ENCODE measurements at regions not wholly inside any gene's neighbourhood (a gene's known extent, or its start where the extent isn't known, plus 50 kb on each side); places are given as distances from the start of the nearest gene placed in this dataset.

DNA sequence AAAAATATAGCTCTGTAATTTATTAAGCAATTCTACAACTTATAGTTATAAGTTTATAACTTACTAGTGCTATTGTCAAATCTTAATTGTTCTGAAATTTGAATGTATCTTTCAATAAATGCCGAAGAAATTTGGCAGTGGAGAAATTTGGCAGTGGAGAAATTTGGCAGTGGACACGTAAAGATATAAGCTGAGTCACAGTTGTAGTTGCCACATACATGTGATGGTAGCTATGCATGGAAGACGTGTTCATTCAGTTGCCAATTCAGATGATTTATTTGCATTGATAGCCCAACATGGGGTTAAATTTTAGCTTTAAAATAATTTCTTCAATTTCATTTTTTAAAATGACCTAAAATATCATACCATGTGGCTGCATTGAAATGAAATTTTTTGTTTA is 127.8 kb upstream of the NR4A3 start:
- no peak for DNase-seq (ENCODE audit: low read depth, low spot score)

DNA sequence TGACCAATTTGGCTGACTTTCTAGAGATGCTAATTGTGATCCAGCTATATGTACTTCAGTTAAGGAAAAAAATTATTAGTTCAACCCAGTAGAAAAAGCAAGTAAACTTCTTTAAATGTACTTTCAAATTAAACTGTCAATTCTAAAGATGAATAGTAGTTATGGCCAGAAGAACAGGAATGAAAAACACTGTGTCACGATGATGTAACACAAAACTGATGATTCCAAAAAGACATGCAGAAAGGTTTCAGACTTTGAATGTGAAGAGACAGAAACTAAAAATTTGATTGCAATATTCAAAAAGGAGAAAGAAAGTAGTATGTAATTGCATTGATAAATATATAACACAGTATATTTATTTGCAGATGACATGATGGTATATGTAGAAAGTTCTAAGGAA is 127.3 kb upstream of the NR4A3 start:
- DNase-seq (ENCODE audit: low read depth, low spot score): no peak

DNA sequence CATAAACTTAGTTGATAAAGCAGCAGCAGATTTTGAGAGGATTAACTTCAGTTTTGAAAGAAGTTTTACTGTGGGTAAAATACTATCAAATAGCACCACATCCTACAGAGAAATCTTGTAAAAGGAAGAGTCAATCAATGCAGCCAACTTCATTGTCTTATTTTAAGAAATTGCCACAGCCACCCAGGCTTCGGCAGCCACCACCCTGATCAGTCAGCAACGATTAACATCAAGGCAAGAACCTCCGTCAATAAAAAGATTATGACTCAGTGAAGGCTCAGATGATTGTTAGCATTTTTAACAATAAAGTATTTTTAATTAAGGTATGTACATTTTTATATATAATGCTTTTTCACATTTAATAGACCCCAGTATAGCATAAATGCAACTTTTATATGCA is 122.3 kb upstream of the NR4A3 start:
- no peak for DNase-seq (ENCODE audit: low read depth, low spot score)

DNA sequence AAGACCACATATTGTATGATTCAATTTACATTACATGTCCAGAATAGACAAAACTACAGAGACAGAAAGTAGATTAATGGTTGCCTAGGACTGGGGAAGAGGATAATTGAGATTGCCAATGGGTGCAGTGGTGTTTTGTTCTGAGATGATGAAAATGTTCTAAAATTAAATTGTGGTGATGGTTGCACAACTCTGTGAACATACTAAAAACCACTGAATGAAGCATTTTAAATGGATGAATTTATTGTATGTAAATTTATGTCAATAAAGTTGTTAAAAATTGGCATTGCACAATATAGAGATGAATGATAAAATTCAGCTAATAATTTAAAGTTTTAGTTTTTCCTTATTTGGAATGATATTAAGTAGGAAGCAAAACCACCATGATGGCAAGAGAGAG is 109.5 kb upstream of the NR4A3 start:
- no peak for DNase-seq (ENCODE audit: low read depth, low spot score)

DNA sequence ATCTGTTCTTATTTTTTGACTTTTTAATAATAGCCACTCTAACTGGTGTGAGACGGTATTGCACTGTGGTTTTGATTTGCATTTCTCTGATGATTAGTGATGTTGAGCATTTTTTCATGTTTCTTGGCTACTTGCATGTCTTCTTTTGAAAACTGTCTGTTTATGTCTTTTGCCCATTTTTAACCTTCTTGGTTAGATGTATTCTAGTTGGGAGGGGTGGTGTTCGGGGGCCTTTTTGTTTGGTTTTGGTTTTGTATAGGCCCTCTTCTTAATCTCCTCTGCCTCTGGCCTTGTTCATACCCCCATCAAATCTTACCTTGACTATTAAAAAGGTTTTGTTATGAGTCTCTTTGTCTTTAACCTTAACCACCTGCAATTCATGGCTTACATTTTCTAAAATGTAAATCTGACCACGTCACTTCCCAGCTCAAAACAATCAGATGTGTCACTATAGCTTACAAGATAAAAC is 107.8 kb upstream of the NR4A3 start:
- DNase-seq (ENCODE audit: low read depth, low spot score): no peak

DNA sequence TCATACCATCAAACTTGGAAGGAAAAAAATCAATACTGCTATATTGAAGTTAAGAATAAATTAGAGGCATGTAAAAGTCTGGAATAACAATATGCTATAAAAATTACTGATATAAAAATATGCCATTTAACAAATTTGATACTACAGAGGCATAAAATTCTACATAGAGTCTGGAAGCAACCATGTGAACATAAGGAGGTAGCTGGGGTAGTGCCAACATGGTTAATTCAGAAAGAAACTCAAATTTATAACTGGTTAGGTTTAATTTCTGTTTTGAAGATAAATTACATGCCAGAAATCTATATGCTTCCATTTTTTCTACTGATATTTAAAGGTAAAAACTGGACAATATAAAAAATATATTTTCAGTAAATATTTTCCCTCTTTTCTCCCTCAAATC is 103.1 kb upstream of the NR4A3 start:
- no peak for DNase-seq (ENCODE audit: low read depth, low spot score)

DNA sequence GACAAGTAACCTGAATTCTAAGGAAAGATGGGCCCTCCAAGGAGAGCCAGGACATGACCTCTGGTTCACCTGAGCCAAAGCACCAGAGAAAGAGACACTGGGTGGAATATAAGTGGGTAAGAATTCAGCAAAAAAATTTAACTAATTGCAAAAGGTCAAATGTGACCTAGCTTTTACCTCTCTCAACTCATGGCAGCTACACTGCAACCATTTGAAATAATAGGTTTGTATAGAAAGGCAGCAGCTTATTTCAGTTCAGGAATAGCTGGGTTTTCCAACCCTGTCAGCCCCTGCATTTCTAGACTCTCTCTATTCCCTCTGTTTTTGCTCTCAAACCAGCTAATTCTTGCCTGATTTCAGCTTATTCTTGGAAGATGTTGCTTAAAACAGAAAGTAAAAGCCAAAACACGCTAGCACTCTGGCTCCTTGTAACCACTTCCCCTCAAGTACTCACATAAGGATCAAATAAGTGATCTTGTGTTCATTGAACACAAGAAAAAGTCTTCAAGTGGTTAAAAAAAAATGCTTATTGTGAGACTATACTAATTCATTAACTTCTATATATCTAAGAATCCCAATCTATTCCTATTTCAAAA is 101.1 kb upstream of the NR4A3 start:
- DNase-seq (ENCODE audit: low read depth, low spot score): peak; percentile 2

DNA sequence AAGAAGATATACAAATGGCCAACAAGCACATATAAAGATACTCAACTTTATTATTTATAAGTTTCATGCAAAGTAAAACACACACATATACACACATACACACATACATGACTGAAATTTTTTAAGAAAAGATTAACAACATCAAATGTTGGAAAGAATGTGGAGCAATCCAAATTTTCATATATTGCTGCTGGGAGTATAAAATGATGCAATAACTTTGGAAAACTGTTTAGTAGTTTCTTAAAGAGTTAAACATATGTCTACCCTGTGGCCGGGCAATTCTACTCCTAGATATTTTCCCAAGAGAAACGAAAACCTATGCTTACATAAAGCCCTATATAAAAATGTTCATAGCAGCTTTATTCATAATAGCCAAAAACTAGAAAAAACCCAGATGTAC is 99.8 kb upstream of the NR4A3 start:
- DNase-seq (ENCODE audit: low read depth, low spot score): no peak

DNA sequence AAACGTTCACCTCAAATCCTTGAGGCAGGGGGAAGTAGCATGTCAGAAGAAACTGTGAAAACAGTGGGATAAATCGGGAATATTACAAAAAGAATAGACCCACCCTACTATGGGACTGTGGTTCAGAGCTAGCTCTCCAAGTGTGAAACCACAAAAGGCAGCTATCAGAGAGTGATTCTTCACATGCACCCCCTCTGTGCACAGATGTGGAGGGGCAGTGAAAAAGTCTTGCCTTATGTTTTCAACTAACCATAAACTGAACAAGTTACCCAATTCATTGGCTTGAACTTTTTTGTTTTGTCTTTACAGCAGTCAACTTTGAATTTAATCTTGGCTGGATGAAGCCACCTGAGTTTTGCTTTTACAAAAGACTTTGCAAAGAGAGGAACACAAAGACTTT is 98.8 kb upstream of the NR4A3 start:
- no peak for DNase-seq (ENCODE audit: low read depth, low spot score)

DNA sequence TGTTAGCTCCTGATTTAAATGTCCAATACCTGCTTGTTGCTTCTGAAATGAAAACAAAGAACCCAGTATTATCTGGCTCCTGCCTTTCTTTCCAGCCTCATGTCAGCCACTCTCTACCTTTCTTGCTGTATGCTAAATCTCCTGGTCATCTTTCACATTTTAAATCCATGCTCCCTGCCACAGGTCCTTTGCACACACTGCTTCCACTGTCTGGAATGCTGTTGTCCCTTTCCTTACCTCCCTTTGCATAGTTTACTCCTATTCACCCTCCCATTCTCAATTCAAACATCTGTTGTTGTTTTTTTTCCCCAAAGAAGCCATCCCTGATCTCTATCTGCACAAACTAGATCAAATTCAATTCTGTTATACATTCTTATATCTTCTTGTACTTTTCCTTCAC is 97.0 kb upstream of the NR4A3 start:
- no peak for DNase-seq (ENCODE audit: low read depth, low spot score)

DNA sequence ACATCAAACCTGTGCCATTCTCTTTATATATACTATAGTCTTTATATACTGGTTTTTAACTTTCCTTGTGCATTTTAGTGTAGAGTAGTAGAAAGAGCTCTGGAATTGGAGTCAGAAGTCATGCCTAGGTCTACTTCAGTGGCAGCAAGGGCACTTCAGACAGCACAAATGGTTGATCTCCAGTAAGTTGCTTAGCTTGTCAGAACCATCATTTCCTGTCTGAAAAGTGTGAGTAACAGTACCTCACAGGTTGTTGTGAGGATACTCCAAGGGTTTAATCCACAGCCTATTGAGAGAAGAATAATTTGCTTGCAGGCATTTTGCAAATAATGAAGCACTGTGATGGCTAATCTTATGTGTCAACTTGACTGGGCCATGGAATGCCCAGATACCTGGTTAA is 95.8 kb upstream of the NR4A3 start:
- no peak for DNase-seq (ENCODE audit: low read depth, low spot score)

DNA sequence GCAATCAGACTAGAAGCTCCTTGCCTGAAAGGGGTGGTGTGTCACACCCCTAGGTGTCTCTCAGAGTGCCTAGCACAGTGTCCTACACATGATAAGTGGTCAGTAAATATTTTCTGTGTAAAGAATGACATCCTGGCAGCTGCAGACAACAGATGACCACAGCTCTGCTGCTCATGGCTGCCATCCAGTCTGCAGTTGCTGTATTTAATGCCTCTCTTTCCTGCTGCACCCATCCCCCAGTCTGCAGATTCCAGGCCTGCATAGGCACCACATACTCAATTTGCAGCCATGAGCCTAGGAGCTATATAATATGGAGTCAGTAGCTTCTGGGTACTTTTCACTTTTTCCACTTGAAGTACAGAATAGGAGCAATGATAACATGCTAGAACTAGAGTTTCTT is 94.9 kb upstream of the NR4A3 start:
- peak; percentile 48 for DNase-seq (ENCODE audit: low read depth, low spot score)

DNA sequence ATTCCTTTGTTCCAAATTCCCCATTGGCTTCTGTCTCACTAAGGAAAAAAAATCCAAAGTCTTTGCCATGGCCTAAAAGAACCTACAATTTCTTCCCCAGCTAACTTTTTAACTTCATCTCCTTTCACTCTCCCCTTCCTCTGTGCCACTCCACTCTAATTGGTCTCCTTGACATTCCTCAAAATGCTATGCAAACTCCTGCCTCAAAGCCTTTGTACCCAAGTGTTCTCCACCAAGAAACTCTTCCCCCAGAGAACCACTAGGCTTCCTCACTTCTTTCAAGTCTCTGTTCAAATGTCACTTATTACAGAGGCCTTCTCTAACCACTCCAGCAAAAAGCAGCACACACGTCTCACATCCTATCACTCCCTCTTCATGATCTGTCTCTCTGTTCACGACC is 91.6 kb upstream of the NR4A3 start:
- DNase-seq (ENCODE audit: low read depth, low spot score): no peak

DNA sequence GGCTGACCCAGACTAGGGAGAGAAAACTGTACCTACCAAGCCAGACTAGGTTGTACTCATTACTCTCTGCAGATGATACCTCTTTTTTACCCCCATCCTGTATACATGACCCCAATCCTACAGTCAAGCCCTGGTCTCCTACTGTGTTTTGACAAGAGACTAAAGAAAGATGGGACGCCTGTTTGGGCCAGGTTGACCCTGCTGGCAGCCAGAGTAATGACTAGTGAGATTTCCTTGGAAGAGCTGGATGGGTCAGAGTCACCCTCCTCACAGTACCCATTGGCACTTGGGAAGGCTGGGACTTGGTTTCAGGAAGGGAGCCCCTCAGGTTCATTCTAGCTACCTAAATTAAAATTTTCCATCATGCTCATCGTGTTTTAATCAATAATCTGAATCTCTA is 89.7 kb upstream of the NR4A3 start:
- no peak for DNase-seq (ENCODE audit: low read depth, low spot score)

DNA sequence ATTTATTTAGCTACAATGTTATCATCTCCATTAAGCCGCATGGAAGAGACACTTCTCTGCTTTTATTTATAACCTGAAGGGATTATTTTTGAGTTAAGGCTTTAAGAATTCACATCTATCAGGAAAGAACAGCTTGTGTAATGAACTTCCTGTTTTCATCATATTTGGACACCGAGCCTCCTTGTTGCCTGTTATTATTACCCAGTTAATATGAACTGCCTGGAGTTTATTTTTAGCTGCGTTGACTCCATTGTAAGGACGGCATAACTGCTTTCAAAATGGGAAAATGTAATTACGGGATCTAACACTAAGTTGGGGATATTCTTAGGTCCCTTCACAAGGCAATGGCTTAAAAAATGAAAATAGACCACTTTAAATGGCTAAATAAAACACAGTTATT is 89.0 kb upstream of the NR4A3 start:
- DNase-seq (ENCODE audit: low read depth, low spot score): no peak

DNA sequence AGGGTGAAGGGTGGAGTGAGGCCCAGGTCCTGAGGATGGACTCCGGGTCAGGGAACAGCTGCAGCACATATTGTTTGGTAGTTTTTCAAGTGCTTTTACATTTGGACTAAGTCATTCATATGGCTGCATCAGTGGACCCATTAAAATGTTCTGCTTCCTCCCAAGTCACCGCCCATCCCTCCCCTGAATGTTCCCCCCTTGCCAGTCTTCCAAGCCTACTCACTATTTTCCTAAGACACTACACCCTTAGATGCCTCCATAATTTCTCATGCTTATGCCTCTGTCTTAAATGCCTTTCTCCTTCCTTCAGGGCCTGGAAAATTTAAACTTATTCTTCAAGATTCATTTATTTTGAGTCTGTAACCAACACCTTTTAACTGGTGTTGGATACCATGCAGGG is 86.6 kb upstream of the NR4A3 start:
- no peak for DNase-seq (ENCODE audit: low read depth, low spot score)

DNA sequence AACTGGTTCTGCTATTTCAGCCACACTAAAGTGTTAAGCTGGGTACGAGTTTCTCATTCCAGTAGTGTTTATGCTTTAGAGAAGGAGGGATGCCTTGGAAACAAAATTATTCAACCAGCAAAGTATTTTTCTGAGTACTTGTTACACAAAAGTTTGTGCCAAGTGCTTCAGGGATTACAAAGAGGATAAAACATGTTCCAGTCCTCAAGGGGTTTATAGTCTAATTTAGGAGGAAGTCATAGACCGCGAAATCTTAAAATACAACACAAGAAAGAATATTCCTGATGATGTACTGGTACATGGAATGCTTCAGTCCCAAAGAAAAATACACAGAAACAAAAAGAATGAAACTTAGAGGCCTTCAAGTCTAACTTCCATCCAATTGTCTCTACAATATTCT is 85.4 kb upstream of the NR4A3 start:
- no peak for DNase-seq (ENCODE audit: low read depth, low spot score)

DNA sequence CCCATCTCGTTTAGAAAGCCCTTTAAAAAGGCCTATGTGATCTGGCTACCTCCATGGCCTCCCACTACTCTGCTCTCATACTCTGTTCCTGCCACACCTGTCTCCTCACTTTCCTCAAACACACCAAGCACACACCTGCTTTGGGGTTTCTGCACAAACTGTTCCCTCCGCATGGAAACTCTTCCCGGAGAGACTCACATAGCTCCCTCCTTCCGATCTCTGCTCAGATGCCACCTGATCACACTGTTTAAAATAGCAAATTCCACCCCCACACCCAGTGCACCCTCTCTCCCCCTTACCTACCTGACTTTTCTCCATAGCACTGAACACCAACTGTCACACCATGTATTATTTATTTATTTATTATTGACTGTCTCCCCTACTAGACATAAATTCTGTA is 84.0 kb upstream of the NR4A3 start:
- DNase-seq (ENCODE audit: low read depth, low spot score): no peak

DNA sequence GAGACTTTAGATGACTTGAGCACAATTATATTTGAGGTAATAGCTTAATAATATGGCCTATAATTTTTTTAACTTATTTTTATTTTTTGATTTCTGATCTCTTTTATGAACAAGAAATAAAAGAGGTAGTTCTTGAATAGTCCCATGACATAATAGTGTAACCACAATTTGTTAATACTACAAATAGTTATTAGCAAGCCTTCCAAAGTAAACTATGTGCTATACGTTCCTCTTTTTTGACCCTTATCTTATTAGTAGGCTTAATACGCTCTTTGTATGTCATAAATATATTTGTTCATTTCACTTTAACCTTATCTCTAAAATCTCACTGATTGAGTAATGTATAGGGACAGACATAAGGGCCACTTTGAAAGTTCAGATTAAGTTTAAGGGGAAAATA is 78.7 kb upstream of the NR4A3 start:
- no peak for DNase-seq (ENCODE audit: low read depth, low spot score)

DNA sequence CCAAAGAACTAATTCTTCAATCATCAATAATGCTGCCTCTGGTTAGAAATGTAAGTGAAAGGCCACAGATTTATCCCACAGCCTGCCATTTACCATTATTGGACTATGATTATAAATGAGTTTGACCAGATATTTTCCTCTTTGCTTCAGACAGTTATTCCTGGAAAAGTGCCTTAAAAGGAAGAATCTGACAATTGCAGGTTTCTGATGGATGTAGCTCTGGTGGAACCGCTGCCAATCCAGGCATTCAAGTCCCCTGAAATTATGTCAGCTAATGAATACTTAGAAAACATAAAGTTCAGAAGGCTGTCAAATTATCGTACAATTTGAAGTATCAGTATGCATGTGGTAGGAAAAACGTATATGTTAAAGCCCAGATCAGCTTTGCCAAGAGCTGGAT is 78.2 kb upstream of the NR4A3 start:
- no peak for DNase-seq (ENCODE audit: low read depth, low spot score)

DNA sequence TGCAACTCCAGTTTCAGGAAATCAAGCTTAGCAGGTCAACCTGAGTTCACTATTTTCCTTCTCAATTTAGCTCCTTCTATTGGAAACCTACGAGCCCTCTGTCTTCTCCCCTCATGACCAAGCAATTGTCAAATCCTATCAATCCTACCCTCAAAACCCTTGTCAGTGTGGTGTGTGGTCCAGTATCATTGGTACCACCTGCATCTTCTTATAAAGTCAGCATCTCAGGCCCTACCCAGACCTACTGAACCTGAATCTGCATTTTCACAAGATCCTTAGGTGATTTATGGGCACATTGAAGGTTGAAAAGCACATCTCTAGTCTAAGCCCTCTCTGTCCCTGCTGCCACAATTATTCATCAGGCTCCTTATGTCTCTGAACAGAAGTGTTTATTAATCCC is 77.6 kb upstream of the NR4A3 start:
- no peak for DNase-seq (ENCODE audit: low read depth, low spot score)

DNA sequence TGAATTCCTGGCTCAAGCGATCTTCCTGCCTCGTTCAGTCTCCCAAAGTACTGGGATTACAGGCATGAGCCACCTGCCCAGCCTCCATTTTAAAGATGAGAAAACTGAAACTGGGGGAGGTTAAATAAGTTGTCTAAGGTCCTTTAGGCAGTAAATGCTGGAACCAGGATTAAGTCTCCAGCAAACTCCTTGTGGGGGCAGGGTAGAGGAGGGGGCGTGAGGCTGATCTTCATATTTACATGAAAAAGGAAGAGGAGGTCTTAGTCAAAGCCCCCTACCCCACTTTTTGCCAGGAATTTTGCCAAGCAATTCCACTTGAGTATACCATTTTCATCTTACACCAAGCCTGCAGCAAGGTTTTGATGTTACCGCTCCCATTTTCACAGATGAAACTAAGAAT is 76.6 kb upstream of the NR4A3 start:
- DNase-seq (ENCODE audit: low read depth, low spot score): no peak

DNA sequence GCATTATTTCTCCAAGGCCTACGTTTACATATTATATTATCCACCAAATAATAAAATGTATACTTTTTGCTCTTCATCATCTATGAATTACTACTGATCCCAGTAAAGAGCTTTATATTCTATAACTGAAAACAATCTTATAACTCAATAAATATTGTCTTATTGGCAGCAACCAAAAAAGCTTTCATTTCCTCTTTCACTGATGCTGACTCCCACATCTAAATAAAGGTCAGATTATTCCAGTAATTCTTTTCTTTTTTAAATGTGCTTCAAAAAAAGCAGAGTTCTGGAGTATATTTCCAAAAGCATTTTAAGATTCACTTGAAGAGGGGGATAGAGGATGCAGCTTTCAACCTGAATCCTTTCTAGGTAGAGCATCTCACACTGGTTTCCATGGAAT is 75.3 kb upstream of the NR4A3 start:
- no peak for DNase-seq (ENCODE audit: low read depth, low spot score)

DNA sequence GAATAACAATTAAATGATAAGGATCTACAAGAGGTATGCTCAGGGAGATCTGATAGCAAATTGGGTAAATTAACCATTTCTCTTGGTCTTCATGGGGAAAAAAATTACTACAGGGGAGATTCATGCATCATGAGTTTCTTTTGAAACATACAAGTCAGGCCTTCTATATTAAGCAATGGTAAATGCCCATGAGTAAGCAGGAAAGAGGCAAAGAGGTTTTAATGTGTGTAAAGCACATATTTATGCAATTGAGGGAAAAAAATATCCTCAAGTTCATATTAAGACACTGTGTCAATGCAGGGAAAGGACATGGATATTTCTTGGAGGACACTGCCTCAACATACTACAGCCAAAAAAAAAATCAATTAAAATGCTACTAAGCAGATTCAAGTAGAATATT is 73.4 kb upstream of the NR4A3 start:
- no peak for DNase-seq (ENCODE audit: low read depth, low spot score)

DNA sequence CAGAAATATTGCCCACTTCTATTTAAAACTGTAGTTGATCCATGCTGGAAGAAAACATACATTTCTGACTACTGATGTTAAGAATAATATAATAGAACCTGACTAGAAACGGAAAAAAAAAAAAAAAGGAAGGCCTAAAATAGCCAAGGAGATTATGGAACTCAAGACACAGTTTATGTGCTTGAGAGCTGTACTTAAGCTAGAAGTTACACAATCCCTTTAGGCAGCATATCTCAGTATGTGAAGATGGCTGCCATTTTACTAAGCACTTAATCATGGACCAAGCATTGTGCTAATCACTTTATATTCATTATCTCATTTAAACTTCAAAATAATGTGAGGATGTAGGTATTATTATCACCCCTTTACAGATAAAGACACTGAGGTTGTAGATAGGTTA is 73.0 kb upstream of the NR4A3 start:
- DNase-seq (ENCODE audit: low read depth, low spot score): no peak

All from astrocyte of the hippocampus (primary cell).